NB4 (cell line): ENCODE measurements at regions not wholly inside any gene's neighbourhood (a gene's known extent, or its start where the extent isn't known, plus 50 kb on each side); places are given as distances from the start of the nearest gene placed in this dataset.

Experiments
- DNase-seq: peaks from one replicate; pipeline ENCODE4 v3.0.0; 2010; ENCODE audit warnings: low read depth
- H3K4me3 ChIP-seq: one replicate; pipeline ENCODE4 v1.5.1; 2011; ENCODE audit warnings: mild to moderate bottlenecking, low read depth, low read length, moderate library complexity
- CTCF ChIP-seq: IDR thresholded peaks from one replicate; pipeline ENCODE4 v1.5.1; 2012; ENCODE audit warnings: low read depth, low read length
- MAX ChIP-seq: IDR thresholded peaks from 2 replicates; pipeline ENCODE4 v1.6.1; 2011; ENCODE audit warnings: low read depth, low read length
- MYC ChIP-seq: IDR thresholded peaks from 2 replicates; pipeline ENCODE4 v1.6.1; 2011; ENCODE audit warnings: low read depth, low read length
- POLR2A ChIP-seq: IDR thresholded peaks from 2 replicates; pipeline ENCODE4 v1.6.1; 2011; ENCODE audit warnings: mild to moderate bottlenecking; ENCODE audit not compliant: insufficient read length; ENCODE audit errors: extremely low read depth

- TF ChIP-seq POLR2A (no peak), CTCF (no peak), MAX (no peak), MYC (no peak)
- no peak for DNase-seq
Observed at GRCh38 chr5:135161221-135161620, 127.2 kb upstream of the PITX1 start.

GRCh38 chr5:135160036-135160675 is 126.1 kb upstream of the PITX1 start:
- TF ChIP-seq MYC (no peak), CTCF (no peak), POLR2A (no peak), MAX (no peak)
- no peak for DNase-seq
- H3K4me3 ChIP-seq: no peak overlapping the region

More at GRCh38 chr5:135161221-135161620, 127.2 kb upstream of the PITX1 start:
- H3K4me3 ChIP-seq: no peak overlapping the region

- no peak for DNase-seq
- no peak for TF ChIP-seq MAX
- no peak for TF ChIP-seq MYC
- no peak for TF ChIP-seq CTCF
- TF ChIP-seq POLR2A: no peak
- H3K4me3 ChIP-seq: no peak overlapping the region
Observed at GRCh38 chr5:135159626-135160025, 125.6 kb upstream of the PITX1 start.

GRCh38 chr5:135158982-135159381 is 125.0 kb upstream of the PITX1 start:
- no peak for DNase-seq
- TF ChIP-seq MYC (no peak), POLR2A (no peak), CTCF (no peak), MAX (no peak)
- H3K4me3 ChIP-seq: no peak overlapping the region

- no peak for DNase-seq
- TF ChIP-seq POLR2A (no peak), MYC (no peak), CTCF (no peak), MAX (no peak)
- no peak overlapping the region for H3K4me3 ChIP-seq
Observed at GRCh38 chr5:135158314-135158697, 124.3 kb upstream of the PITX1 start.
